BE2C (cell line): ENCODE measurements at regions not wholly inside any gene's neighbourhood (a gene's known extent, or its start where the extent isn't known, plus 50 kb on each side); places are given as distances from the start of the nearest gene placed in this dataset.

Experiments used
- DNase-seq: peaks from one replicate; pipeline ENCODE4 v3.0.0-alpha.2; 2020
- H3K27me3 ChIP-seq: fragments of 250-450 bp; sonication (Bioruptor Pico); 2 replicates; pipeline ENCODE4 v1.5.1; 2020; ENCODE audit warnings: mild to moderate bottlenecking
- H3K36me3 ChIP-seq: fragments of 250-450 bp; sonication (Bioruptor Pico); 2 replicates; pipeline ENCODE4 v1.5.1; 2020; ENCODE audit warnings: mild to moderate bottlenecking
- H3K4me1 ChIP-seq: fragments of 250-450 bp; sonication (Bioruptor Pico); 2 replicates; pipeline ENCODE4 v1.5.1; 2020
- H3K4me3 ChIP-seq: 2 replicates; pipeline ENCODE4 v1.5.1; 2011; ENCODE audit warnings: low read depth, low read length
- H3K9me3 ChIP-seq: fragments of 250-450 bp; sonication (Bioruptor Pico); 2 replicates; pipeline ENCODE4 v1.5.1; 2020
- TF ChIP-seq, protein P1 (sequence below): IDR thresholded peaks from 2 replicates; pipeline ENCODE4 v1.5.1; 2012; ENCODE audit warnings: mild to moderate bottlenecking, low read depth, low read length

DNA sequence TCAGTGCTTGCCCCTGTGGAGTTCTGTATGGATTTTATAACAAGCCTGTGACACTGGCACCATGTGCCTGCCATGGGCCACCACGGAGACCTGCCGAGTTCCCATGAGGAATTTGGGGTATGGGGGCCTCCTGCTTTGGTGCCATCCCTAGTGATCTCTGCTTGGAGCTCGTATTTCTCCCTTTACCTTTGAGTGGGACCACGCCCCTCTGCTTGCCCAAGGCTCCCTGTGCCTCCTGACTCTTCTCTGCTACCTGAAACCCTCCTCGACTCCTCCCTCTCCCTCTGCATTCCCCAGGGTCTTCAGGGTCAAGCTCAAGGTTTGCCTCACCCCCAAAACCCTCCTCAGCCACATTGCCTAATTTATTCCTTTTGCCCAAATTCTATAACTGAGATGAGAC, 225.0 kb downstream of the BUB3 start:
- DNase-seq: no peak
- Histone ChIP-seq H3K27me3 (no peaks in the 10 kb centered on the region), H3K36me3 (no peaks in the 10 kb centered on the region), H3K4me3 (no peak overlapping the region), H3K4me1 (peaks cover 4% of the 10 kb centered on the region; the same call in 1 of the 2 replicates), H3K9me3 (no peaks in the 10 kb centered on the region)
- TF ChIP-seq, protein P1, sequence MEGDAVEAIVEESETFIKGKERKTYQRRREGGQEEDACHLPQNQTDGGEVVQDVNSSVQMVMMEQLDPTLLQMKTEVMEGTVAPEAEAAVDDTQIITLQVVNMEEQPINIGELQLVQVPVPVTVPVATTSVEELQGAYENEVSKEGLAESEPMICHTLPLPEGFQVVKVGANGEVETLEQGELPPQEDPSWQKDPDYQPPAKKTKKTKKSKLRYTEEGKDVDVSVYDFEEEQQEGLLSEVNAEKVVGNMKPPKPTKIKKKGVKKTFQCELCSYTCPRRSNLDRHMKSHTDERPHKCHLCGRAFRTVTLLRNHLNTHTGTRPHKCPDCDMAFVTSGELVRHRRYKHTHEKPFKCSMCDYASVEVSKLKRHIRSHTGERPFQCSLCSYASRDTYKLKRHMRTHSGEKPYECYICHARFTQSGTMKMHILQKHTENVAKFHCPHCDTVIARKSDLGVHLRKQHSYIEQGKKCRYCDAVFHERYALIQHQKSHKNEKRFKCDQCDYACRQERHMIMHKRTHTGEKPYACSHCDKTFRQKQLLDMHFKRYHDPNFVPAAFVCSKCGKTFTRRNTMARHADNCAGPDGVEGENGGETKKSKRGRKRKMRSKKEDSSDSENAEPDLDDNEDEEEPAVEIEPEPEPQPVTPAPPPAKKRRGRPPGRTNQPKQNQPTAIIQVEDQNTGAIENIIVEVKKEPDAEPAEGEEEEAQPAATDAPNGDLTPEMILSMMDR: no peak

GRCh38 chr10:123380491-123381085, 226.4 kb downstream of the BUB3 start:
- TF ChIP-seq, protein P1: peak; percentile 59
- H3K4me1 ChIP-seq: peaks cover 4% of the 10 kb centered on the region; the same call in 1 of the 2 replicates
- no peak for DNase-seq
- no peaks in the 10 kb centered on the region for H3K9me3 ChIP-seq
- no peak overlapping the region for H3K4me3 ChIP-seq
- no peaks in the 10 kb centered on the region for H3K36me3 ChIP-seq
- H3K27me3 ChIP-seq: no peaks in the 10 kb centered on the region

GRCh38 chr10:123381224-123381623, 227.0 kb downstream of the BUB3 start:
- DNase-seq: no peak
- H3K4me1 ChIP-seq: peaks cover 4% of the 10 kb centered on the region; the same call in 1 of the 2 replicates
- no peak overlapping the region for H3K4me3 ChIP-seq
- no peaks in the 10 kb centered on the region for H3K27me3 ChIP-seq
- no peaks in the 10 kb centered on the region for H3K36me3 ChIP-seq
- TF ChIP-seq, protein P1: no peak
- H3K9me3 ChIP-seq: no peaks in the 10 kb centered on the region

DNA sequence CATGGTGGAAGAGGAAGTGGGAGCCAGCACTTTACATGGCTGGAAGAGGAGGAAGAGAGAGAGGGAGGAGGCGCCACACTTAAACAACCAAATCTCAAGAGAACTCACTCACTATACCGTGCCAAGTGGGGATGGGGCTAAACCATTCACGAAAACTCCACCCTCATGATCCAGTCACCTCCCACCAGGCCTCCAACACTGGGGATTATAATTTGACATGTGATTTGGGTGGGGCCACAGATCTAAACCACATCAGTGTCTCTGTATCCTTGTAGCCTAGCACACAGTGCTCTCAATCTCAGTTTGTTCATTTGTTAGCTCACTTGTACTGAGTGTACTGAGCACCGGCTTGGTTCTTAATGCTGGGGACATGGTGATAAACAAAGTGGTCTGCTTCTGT, 228.3 kb downstream of the BUB3 start:
- Histone ChIP-seq H3K4me3 (no peak overlapping the region), H3K4me1 (peaks cover 4% of the 10 kb centered on the region; the same call in 1 of the 2 replicates), H3K36me3 (no peaks in the 10 kb centered on the region), H3K9me3 (no peaks in the 10 kb centered on the region), H3K27me3 (no peaks in the 10 kb centered on the region)
- TF ChIP-seq, protein P1: no peak
- DNase-seq: no peak

GRCh38 chr10:123385508-123386080, 231.4 kb downstream of the BUB3 start:
- no peak overlapping the region for H3K4me3 ChIP-seq
- H3K9me3 ChIP-seq: no peaks in the 10 kb centered on the region
- TF ChIP-seq, protein P1: no peak
- H3K4me1 ChIP-seq: peaks cover 4% of the 10 kb centered on the region; the same call in 1 of the 2 replicates
- H3K27me3 ChIP-seq: no peaks in the 10 kb centered on the region
- H3K36me3 ChIP-seq: no peaks in the 10 kb centered on the region
- DNase-seq: no peak

GRCh38 chr10:123389520-123389919, 235.3 kb downstream of the BUB3 start:
- Histone ChIP-seq H3K27me3 (no peaks in the 10 kb centered on the region), H3K36me3 (no peaks in the 10 kb centered on the region), H3K4me1 (no peaks in the 10 kb centered on the region), H3K4me3 (no peak overlapping the region), H3K9me3 (no peaks in the 10 kb centered on the region)
- DNase-seq: no peak
- TF ChIP-seq, protein P1: no peak
